ENCODE measurements at regions not wholly inside any gene's neighbourhood (a gene's known extent, or its start where the extent isn't known, plus 50 kb on each side); places are given as distances from the start of the nearest gene placed in this dataset.

DNA sequence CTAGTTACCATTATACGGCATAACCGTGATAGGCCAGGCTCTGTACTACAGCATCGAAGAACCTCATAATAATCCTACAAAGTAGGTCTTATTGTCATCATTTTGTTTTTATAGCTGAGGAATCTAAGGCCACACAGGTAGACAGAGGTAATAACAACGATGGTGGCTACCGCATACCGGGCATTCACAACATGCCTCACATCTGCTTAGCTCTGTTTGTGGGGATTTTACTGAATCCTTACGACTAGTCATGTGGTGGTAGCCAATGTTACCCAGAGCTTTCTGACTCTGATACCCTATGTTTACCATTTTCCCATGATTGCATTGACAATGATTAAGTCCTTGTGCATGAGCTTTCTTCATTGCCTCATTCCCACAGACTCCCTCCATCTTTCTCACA lies 269.4 kb downstream of the TCF7L2 start:
- TF ChIP-seq POLR2AphosphoS5 (IDR thresholded peaks at IDR 0.05; ENCODE audit: low read depth, low read length) (no peak), TAF1 (IDR thresholded peaks at IDR 0.05; ENCODE audit: borderline replicate concordance, insufficient read depth, low read length) (no peak)
- TF ChIP-seq, protein P1, sequence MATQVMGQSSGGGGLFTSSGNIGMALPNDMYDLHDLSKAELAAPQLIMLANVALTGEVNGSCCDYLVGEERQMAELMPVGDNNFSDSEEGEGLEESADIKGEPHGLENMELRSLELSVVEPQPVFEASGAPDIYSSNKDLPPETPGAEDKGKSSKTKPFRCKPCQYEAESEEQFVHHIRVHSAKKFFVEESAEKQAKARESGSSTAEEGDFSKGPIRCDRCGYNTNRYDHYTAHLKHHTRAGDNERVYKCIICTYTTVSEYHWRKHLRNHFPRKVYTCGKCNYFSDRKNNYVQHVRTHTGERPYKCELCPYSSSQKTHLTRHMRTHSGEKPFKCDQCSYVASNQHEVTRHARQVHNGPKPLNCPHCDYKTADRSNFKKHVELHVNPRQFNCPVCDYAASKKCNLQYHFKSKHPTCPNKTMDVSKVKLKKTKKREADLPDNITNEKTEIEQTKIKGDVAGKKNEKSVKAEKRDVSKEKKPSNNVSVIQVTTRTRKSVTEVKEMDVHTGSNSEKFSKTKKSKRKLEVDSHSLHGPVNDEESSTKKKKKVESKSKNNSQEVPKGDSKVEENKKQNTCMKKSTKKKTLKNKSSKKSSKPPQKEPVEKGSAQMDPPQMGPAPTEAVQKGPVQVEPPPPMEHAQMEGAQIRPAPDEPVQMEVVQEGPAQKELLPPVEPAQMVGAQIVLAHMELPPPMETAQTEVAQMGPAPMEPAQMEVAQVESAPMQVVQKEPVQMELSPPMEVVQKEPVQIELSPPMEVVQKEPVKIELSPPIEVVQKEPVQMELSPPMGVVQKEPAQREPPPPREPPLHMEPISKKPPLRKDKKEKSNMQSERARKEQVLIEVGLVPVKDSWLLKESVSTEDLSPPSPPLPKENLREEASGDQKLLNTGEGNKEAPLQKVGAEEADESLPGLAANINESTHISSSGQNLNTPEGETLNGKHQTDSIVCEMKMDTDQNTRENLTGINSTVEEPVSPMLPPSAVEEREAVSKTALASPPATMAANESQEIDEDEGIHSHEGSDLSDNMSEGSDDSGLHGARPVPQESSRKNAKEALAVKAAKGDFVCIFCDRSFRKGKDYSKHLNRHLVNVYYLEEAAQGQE (IDR thresholded peaks at IDR 0.05; ENCODE audit: insufficient read depth in 1 of 2, low read depth in 2 of 2, low read length in 2 of 2) = no peak

All from PFSK-1 (cell line).